WI38 (cell line): ENCODE measurements at regions not wholly inside any gene's neighbourhood (a gene's known extent, or its start where the extent isn't known, plus 50 kb on each side); places are given as distances from the start of the nearest gene placed in this dataset.

ENCODE experiments used
- H3K4me3 ChIP-seq: 2 replicates; pipeline ENCODE4 v1.5.1; 2011; ENCODE audit warnings: low read depth, mild to moderate bottlenecking, control low read depth, low read length
- TF ChIP-seq, protein P1 (sequence below): IDR thresholded peaks from 2 replicates; pipeline ENCODE4 v1.5.1; 2012; ENCODE audit warnings: low read depth, mild to moderate bottlenecking, control low read depth, low read length

DNA sequence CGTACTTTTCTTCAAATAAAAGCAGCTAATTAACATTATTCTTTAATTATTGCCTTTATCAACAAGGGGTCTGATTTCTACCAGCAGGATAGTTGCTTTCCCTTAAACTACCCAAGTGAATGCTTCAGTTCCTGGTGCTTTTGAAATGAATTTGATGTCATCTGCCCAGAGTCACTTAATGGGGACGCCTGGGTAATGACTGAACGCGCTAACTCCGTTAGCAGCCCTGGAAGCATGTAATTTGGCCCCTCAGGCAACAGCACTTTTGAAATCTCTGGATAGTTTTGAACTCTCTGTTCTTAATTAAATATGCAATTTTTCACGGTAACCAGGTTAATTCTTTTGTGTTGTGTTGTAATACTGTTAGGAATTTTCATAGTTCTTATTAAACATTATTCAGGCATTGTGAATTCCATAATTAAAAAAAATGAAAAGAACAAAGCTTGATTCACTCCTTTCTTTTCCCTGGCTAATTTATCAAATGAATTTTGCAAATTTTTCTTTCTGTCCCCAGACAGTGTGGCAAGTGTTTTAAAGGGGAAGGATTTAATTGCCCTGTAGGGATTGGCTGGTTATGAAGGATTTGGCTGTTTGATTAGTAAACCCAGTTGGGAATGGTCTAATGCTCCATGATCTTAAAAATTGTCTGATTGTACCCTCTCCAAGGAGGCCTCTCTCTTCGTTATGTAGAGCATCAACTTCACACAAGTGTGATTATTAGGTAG, 137.5 kb upstream of the MYL2 start:
- TF ChIP-seq, protein P1, sequence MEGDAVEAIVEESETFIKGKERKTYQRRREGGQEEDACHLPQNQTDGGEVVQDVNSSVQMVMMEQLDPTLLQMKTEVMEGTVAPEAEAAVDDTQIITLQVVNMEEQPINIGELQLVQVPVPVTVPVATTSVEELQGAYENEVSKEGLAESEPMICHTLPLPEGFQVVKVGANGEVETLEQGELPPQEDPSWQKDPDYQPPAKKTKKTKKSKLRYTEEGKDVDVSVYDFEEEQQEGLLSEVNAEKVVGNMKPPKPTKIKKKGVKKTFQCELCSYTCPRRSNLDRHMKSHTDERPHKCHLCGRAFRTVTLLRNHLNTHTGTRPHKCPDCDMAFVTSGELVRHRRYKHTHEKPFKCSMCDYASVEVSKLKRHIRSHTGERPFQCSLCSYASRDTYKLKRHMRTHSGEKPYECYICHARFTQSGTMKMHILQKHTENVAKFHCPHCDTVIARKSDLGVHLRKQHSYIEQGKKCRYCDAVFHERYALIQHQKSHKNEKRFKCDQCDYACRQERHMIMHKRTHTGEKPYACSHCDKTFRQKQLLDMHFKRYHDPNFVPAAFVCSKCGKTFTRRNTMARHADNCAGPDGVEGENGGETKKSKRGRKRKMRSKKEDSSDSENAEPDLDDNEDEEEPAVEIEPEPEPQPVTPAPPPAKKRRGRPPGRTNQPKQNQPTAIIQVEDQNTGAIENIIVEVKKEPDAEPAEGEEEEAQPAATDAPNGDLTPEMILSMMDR, result no peak
- H3K4me3 ChIP-seq, result no peak overlapping the region

DNA sequence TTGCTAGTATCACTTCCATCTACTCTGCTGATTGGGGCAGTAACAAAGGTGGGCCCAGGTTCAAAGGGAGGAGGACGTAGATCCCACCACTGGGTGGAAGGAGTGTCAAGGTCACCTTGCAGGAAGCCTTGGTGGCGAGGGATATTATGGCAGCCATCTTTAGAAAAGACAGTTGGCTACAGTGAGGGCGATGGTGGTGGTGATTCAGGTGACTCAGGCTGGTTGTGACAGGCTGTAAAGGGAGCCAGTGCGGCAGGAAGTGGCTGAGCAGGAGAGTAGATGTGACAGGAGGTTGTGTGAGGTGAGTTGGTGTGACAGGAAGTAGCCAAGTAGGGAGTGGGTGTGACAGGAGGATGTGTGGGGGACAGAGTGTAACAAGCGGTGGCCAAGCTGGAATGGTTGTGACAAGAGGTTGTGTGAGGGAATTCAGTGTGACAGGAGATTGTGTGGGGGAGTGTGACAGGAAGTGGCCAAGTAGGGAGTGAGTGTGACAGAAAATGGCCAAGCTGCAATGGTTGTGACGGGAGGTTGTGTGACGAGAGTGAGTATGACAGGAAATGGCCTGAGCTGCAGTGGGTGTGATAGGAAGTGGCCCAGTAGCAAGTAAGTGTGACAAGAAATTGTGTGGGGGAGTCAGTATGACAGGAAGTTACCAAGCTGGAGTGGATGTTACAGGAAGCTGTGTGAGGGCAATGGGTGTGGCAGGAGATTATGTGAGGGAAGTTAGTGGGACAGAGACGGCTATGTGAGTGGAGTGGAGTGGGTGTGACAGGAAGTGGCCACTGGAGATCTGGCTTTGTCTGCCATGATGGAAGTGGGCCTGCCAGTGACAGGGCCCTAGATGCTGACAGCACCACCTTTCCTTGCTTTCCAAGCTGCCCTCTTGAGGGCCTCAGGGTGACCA, 136.5 kb upstream of the MYL2 start:
- H3K4me3 ChIP-seq, result no peak overlapping the region
- TF ChIP-seq, protein P1, result no peak

DNA sequence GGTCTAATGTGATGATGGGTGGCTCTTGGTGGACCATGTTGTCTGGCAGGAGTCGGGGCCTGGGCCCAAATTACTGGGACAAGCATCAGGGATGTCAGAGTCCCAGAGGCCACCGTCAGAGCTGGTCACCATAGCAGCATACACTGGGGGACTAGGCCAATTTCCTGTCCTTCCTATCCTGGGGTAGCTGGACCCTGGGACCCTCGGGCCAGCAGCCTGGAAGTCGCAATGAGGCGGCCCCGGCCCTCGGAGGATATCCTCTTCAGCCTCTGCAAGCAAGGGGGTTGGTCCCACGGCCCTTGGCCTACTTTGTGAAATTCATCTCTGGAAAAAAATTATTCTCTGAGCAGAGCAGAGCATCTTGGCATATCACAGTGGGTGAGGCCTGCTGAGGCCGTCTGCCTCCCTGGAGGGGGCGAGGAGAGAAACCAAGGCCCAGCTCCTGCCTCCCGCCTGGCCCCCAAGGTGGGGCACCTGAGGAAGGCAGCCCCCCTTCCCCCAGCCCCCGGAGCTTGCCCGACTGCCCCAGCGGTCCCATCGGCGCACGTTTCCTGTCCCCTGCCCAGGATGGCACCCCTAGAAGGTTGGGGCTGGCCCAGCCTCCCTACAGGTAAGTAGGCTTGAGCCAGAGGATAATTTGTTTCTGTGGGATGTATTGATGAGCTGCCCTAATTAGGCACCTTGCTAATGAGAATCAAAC, 135.0 kb upstream of the MYL2 start:
- no peak overlapping the region for H3K4me3 ChIP-seq
- TF ChIP-seq, protein P1, result no peak

DNA sequence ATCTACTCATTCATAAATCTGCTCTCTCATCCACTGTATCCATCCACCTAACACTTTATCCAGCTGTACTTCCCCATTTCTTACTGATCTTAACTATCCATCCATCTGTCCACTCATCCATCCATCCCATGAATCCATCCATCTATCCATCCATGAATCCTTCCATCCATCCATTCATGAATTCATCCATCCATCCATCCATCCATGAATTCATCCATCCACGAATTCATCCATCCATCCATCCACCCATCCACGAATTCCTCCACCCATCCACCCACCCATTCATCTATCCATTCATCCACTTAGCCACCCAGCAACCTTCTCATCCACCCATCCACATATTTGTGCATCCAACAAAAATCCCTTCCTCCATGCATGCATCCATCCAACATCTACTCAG, 128.6 kb upstream of the MYL2 start:
- no peak overlapping the region for H3K4me3 ChIP-seq
- TF ChIP-seq, protein P1, result no peak

DNA sequence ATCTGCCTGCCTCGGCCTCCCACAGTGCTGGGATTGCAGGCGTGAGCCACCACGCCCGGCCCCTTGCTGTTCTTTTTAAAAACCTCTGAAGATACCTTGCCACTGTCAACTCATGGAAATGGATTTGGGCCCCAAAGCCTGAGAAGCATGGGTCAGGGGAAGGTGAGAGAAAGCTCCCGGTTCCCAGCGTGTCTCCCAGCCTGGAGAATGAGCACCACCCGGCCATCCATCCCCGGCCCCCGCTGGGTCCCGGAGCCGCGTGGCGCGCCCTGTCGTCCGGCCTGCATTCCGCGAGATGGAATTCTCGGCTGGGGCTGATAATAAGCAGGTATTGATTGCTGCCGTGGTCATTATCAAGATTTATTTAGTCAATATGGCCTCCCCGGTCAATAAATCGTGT, 126.5 kb upstream of the MYL2 start:
- TF ChIP-seq, protein P1, result no peak
- H3K4me3 ChIP-seq, result no peak overlapping the region

DNA sequence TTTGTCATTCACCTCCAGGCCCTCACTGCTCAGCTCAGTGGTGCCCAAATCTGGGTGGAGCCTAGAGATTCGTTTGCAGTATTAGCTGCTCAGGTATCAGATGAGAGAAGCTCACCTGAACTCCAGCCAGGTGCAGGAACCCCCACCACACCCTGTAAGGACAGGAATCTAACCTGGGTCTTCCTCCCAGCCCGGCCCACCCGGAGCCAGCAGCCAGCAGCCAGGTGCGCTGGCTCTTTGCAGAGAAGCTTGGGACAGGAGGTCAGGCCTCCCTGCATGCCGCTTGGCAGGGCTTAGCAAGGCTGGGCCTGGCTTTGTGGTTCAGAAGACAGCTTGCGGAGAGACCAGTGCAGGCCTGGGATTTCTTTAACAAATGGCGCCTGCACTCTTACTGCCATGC, 125.6 kb upstream of the MYL2 start:
- no peak overlapping the region for H3K4me3 ChIP-seq
- TF ChIP-seq, protein P1, result no peak
